HPDE6-E6E7 (cell line): ENCODE measurements at regions not wholly inside any gene's neighbourhood (a gene's known extent, or its start where the extent isn't known, plus 50 kb on each side); places are given as distances from the start of the nearest gene placed in this dataset.
"Not testable (repeated sequence)": the region's sequence is repeated elsewhere in the genome, so short reads cannot be mapped to it uniquely, and the experiment has no call there.

Experiments
- DNase-seq: peaks from one replicate; pipeline ENCODE4 v3.0.0; 2011; ENCODE audit warnings: missing footprints; ENCODE audit errors: extremely low spot score

DNA sequence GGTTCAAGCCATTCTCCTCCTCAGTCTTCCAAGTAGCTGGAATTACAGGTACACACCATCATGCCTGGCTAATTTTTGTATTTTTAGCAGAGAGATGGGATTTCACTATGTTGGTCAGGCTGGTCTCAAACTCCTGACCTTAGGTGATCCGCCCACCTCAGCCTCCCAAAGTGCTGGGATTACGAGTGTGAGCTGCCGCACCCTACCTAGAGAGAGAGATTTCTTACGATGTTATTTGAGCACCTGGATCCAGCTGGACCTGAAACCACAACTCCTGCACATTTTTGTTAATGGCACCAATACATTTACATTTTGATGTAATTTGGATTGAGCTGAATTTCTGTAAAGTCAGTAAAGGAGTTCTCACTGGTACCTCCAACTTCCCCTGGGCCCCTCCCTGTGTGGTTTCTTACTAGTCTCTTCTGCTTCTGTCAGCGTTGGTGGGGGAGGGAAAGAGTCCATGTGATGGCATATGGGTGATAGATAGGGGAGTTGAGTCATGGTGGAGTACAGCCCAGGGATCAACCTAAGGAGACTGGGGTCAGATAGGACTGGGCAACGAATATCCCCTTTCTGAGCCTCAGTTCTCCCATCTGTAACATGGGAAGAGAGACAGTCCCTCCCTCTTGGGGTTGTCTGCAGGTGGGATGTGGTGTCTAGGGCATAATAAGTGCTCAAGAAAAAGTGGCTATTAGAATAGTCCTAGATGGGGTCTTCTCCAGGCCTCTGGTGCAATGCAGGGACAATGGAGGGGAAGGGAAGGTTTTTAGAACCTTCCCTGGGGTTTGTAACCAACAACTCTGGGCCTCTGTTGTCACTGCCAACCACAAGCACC lies 83.3 kb upstream of the MED13L start:
- no peak for DNase-seq

DNA sequence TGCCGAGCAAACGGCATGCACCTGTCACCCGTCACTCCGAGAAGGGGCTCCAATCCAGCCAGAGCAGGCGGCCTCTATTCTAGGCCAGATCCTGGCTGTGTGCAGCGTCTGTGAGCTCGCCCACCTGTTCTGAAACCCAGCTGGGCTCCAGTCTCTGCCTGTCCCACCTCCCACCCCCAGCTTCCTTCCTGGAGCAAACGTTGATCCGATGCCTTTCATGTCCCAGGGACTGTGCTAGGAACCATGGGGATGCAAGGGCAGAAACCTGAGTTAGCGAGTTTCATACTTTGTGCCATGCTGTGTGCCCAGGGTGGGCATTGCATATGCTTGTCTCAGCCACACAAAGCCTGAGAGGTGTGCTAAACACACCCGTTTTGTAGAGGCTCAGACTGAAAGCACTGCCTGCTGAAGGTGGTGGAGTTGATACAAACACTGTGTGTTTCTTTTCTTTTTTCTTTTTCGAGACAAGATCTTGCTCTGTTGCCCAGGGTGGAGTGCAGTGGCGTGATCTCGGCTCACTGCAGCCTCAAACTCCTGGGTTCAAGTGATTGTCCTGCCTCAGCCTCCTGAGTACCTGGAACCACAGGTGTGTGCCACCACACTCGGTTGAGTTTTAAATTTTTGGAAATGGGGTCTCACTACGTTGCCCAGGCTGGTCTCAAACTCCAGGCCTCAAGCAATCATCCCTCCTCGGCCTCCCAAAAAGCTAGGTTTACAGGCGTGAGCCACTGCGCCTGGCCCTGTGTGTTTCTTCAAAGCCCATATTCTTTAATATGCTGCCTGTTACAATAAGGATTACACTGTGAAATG lies 84.1 kb upstream of the MED13L start:
- DNase-seq = no peak

DNA sequence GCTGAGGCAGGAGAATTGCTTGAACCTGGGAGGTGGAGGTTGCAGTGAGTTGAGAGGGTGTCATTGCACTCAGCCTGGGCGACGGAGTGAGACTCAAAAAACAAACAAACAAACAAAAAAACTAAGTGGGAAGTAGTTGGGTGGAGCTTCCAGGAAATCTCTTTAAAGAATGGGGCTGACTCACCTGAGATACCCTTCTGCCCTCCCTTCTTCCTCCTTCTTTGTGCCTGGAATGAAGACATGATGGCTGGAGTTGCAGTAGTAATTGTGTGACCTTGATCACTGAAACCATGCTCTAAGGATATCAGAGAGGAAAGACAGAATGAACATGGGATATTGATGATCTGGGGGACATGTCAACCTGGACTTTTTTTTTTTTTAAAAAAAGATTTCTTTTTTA lies 87.6 kb upstream of the MED13L start:
- no peak for DNase-seq

DNA sequence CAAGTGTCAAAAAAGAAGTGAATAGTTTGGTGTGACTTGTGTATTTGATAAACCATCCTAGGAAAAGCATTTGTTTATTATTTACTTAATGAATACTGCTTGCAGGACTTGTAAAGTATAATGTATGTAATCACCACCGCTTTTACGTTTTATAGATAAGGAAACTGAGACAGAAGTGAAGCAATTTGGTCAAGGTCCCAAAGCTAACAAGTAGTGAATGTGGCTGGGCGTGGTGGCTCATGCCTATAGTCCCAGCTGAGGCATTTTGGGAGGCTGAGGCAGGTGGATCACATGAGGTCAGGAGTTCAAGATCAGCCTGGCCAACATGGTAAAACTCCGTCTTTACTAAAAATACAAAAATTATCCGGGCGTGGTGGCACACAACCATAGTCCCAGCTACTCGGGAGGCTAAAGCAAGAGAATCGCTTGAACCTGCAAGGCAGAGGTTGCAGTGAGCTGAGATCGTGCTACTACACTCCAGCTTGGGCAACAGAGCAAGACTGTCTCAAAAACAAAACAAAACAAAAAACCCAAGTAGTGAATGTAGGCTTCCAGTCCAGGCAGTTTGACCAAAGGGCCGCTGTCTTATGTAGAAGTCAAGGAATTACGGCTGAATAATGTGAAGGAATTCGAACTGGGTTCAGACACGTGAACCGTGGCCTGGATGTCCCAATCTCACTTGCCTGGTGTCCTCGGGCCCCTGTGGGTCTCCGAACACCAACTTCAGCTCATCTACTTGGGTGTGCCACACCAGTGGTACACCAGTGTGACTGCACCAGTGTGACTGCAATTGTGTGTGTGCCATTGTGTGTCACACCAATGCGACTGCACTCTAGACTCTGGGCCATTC lies 88.3 kb upstream of the MED13L start:
- DNase-seq = no peak

DNA sequence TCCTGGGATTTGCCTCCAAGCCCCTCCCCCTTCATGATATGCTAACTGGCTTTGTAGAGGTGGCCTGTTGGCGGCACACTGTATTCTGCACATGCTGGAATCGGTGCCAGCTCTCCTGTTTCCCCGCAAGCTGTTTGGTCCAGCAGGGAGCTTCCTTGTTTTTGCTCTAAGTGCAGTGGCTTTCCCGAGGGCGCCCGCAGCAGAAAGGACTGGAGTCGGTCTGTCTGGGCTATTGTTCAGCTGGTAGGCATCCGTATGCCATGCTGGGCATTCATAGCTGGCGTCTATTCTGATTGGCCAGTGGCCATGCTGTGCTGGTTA lies 88.9 kb upstream of the MED13L start:
- no peak for DNase-seq

DNA sequence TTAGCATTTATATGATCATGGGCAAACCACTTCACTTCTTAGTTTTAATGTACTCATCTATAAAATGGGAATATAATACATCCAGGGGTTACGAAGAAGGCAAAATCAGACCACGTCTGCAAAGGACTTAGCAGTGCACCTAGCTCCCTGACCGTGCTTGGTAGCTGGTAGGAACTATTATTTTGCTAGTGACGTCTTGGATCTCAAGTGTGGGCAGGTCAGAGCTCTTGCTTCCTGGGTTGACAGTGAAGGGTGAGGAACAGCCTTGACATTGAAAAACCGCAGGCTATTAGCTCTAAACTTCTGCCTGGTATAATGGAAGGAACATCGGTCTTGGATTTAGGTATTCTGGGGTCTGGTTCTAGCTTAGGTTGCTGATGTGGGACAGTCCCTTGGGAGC lies 89.3 kb upstream of the MED13L start:
- no peak for DNase-seq

DNA sequence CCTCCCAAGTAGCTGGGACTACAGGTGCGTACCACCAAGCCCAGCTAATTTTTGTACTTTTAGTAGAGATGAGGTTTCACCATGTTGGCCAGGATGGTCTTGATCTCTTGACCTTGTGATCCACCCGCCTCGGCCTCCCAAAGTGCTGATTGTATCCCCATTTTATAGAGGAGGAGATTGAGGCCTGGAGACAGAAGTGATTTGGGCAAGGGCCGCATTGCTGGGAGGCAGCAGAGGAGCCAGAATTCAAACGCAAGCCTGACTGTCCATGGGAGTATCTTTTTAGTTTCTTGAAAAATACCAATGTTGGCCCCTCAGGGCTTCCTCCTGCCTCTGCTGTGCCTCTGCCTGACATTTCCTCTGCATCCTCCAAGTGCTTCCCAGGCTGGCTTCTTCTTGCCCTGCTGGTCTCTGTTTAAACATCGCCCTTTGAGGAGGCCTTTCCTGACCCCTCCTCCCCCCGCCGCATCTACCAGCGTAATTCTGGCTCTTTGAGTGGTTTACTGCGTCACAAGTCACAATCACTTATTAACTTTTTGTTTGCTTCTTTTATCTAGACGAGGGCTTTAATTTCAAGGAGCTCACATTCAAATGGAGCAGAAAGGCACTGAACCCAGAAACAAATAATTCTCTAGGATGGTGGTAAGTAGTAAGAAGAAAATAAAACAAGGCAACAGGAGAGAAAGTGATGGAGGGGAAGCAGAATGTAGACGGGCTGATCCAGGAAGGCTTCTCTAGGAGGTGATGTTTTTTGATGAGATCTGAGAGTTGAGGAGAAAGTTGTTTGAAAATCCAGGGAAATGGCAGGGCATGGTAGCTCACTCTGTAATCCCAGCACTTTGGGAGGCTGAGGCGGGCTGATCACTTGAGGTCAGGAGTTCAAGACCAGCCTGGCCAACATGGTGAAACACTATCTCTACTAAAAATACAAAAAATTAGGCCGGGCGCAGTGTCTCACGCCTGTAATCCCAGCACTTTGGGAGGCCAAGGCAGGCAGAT lies 91.0 kb upstream of the MED13L start:
- no peak for DNase-seq

DNA sequence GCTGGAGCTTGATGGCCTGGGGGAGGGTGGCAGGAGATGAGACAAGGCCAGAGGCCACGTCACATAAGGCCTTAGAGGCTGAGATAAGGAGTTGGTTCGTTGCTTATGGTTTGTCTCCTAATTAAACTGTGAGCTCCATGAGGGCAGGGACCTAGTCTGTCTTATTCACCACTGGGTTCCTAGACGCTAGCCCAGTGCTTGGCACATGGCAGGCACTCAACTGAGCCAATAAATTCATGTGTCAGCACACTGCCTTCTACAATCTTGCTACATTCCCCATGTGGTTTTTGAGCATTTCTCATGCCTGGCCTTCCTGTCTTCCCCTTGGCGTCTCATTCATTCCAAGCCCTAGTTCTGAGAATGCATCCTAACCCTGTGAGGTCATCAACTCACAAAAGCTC lies 92.5 kb upstream of the MED13L start:
- no peak for DNase-seq

DNA sequence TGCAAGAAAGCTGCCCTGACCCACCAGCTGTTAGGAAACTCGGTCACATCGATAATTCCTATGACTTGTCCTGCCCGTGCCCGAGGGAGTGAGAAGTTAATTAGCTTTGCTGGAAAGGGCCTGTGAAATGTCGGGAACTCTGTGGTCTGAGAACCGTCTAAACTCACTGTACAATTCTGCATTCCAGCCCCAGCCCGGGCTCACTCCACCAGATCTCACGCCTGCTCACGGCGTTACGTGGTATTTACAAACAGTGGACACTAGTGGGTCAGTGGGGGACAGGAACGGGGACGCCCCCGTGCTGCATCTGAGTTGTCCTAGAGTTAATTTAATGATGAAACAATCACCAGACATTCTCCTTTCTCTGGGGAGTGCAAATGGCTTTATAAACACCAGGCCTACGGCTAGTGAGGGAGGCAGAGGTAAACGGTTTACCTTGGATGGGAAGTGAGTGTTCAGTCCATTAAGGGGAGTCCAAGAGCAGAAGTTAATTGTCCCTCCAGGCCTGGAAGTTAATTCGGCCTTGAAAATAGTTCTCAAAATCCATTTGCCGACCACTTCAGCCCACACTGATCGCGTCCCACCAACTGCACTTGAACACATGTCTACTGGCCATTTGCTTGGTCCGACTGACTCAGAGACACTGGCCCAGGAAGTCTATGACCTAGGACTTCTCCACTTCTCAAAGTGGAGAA lies 93.5 kb upstream of the MED13L start:
- DNase-seq = no peak

DNA sequence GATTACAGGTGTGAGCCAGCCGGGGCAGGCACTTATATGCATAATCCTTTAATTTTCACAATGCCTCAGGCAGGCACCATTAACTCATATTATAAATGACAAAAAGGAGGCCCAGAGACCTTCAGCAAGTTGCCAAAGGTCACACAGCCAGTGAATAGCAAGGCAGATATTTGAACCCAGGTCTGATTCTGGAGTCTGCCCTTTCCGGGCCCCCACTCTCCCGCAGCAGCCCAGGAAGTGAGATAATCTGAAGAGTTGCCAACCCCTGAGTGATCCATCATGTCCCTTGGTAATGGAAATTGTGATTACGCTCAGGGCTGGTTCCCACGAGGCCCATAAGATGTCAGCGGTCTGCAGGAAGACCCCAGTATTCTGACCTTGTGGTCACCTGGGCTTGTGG lies 95.3 kb upstream of the MED13L start:
- no peak for DNase-seq

DNA sequence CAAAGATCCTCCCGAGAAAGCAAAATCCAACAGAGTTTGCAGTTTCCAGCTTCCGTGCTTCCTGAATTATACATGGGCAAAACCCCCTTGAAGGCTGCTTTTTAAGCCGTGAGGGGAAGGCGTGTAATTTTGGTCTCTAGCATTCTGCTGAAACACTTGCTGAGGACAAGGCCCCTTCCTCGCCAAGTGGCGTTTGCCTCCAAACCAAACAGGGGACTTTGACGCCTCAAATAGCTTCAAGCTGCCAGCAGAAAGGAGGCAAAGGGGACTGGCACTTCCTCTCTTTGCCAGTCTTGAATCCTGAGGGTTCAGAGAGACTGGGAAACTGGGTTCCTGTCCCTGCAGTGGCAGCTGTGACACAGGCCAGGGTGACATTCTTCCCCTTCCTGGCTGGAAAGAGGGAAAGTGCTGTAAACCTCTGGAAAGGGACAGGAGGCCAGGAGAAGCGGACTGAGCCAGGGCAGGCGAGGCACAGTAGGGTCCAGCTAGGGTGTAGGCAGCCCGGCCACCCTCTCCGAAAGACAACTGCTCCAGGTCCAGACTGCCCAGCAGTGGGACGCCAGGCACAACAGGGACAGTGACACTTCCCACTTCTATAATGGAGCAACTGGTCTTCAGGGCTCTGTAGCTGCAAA lies 96.2 kb upstream of the MED13L start:
- no peak for DNase-seq

DNA sequence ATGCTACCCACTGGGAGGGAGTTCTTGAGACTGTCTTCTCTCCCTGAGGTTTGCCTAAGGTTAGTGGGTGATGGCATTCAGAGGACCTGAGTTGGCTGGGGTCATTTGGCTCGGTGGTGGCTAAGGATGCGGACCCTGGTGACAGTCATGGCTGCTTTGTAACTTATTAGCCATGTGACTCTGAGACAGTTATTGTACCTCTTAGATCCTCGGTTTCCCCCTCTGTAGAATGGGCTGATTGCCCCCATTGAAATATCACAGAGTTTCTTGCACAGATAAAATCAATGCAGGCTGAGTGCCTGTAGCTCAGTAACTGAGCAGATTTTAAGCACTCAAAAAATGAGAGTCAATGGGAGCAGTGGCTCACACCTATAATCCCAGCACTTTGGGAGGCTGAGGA lies 96.7 kb upstream of the MED13L start:
- no peak for DNase-seq

DNA sequence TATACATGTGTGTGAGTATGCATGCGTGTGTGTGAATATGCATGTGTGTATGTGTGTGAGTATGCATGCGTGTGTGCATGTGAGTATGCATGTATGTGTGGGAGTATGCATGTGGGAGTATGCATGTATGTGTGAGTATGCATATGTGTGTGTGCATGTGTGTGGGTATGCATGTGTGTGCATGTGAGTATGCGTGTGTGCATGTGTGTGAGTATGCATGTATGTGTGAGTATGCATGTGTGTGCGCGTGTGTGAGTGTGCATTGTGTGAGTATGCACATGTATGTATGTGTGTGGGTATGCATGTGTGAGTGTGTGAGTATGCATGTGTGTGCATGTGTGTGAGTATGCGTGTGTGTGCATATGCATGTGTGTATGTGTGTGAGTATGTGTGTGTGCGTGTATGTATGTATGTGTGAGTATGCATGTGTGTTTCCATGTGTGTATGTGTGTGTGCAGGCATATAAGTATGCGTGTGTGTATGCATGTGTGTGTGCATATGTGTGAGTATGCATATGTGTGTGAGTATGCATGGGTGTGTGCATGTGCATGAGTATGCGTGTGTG lies 97.9 kb upstream of the MED13L start:
- DNase-seq = no peak

DNA sequence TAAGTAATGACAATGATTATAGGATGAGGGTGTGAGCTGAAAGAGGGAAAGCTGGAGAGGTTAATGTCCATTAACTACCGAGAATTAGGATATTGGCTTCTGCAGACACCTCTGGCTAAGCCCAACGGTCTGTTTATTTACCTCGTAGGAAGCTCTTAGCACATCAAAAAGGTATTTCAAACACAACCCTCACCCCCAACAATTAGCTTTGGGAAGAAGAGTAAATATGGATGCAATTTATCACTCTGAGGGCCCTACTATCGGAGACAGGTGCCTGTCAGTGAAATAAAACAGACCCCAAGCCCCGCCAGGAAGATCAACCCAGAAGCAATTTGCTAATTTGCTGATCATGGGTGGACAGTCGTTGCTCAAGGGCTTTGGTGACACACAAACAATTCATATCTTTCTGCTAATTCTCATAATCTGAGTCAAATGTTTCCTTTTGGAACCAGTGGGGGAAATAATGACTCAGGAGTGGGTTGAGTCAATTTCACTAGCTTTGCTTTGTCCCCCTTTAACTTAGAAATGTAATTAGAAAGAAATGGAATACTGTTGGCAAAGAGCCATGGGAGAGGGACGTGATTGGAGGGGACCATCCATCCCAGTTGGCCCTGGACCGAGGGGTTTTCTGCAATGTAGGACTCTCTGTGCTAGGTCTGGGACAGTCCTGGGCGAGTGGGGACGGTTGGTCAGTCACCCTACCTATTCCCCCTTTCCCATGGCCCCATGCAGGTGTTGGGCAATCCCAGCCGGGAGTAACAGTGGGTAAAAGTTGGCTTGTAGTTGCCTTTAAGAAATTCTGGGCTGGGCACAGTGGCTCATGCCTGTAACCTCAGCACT lies 99.1 kb upstream of the MED13L start:
- DNase-seq = no peak

DNA sequence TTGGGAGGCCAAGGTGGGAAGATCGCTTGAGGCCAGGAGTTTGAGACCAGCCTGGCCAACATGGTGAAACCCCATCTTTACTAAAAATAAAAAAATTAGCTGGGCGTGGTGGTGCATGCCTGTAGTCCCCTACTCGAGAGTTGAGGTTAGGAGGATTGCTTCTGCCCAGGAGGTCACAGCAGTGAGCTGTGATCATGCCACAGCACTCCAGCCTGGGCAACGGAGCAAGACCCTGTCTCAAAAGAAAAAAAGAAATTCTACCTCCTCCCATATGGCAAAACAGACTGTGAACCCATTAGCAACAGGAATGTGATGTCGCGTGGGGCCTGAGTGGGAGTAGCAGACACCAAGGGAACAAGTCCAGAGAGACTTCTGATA lies 99.7 kb upstream of the MED13L start:
- DNase-seq = not testable (repeated sequence)

DNA sequence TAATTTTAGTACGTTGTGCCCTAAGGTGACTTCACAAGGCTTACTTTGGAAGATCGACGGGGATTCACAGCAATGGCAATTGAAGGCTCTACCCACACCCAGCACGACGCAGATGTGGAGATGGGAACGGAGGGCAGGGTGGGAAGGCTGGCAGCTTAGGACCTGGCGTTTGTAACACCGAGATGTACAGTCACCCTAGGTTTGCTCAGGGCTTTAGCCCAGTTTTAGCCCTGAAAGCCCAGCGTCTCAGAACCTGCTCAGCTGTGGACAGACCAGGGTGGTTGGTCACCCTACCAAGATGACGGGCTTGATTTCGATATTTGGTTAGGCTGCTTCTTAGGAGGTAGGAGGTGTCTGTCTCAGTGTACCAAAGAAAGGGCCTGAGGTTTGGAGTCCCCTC lies 100.5 kb upstream of the MED13L start:
- no peak for DNase-seq

DNA sequence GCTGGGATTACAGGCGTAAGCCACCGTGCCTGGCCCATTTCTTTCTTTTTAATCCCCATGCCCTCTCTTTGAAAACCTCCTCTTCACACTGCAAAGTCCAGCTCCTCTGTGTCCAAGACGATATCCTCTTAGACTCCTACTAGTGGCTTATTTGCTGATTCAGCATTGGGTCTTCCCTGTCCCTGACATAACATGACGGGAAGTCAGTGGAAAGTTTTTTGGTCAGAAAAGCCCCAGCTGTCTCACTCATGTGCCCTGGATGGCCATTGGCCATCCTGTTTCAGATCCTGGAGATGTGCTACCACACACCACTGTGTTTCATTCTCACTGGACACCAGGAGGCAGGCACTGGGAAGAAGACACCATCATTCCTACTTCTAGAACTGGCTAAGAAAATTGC lies 102.6 kb upstream of the MED13L start:
- no peak for DNase-seq

DNA sequence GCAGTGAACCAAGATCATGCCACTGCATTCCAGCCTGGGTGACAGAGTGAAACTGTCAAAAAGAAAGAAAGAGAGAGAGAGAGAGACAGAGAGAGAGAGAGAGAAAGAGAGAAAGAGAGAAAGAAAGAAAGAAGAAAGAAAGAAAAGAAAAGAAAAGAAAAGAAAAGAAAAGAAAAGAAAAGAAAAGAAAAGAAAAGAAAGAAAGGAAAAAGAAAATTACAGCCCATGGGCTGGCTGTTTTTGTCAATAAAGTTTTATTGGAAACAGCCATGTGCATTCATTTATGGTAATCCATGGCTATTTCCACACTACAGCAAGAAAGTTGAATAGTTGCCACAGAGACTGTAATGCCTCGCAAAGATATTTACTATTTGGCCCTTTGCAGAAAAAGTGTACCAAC lies 103.2 kb upstream of the MED13L start:
- not testable (repeated sequence) for DNase-seq

DNA sequence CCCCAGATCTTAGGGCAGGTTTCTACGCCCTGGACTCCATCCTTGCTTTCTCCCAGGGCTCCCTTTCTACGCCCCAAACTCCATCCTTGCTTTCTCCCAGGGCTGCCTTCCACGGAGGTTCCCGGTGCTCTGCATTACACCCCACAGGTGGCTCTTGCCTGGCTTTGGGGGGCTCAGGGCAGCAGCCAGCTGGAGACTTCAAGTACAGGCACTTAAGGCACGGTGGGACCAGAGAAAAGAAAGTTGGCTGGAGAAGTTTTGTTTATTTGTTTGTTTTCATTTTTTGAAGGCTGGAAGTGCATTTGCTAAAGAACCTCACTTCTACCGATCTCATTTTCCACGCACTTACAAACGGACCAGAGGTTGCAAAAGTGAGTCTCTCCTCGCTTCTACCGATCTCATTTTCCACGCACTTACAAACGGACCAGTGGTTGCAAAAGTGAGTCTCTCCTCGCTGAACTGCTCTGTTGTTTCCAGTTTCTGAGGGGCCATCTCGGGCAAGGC lies 103.8 kb upstream of the MED13L start:
- no peak for DNase-seq
